ENCODE measurements at regions not wholly inside any gene's neighbourhood (a gene's known extent, or its start where the extent isn't known, plus 50 kb on each side); places are given as distances from the start of the nearest gene placed in this dataset.

DNA sequence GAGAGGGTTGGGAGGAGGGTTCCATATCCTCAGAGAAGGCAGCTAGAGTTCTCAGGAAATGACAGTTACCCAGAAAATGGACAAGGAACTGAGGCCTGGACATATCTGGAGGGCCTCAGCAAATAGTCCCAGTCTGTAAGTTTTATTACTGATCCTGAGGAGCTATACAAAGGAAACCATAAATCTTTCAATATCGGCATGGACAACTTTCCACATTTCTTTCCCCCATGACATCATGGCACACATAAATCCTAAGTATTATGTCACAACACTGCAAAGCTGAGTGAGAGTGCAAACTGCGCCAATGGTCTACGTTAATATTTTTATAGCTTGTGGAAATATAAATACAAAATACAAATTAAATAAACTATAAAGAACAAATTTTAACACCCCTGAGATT, 1356.2 kb upstream of the C9orf72 start:
- H3K27me3 ChIP-seq (replicated peaks; ENCODE audit: control insufficient read depth, insufficient read depth, low read length) = no peaks in the 10 kb centered on the region
- H3K4me3 Mint-ChIP-seq (ENCODE audit: unreplicated experiment) = no peak overlapping the region
- H3K9me3 Mint-ChIP-seq (ENCODE audit: unreplicated experiment) = no peaks in the 10 kb centered on the region
- H3K36me3 ChIP-seq (ENCODE audit: control insufficient read depth, insufficient read depth, low read length) = no peaks in the 10 kb centered on the region
- H3K9me3 ChIP-seq = no peaks in the 10 kb centered on the region
- no TSS peak for BruUV-seq (replicated peaks)
- H3K4me1 Mint-ChIP-seq (ENCODE audit: low read depth, unreplicated experiment) = no peaks in the 10 kb centered on the region
- no peaks in the 10 kb centered on the region for H3K27me3 Mint-ChIP-seq (ENCODE audit: insufficient read depth, unreplicated experiment)
- H3K36me3 Mint-ChIP-seq (ENCODE audit: insufficient read depth, unreplicated experiment) = no peaks in the 10 kb centered on the region
- no peak overlapping the region for H3K27ac Mint-ChIP-seq (ENCODE audit: unreplicated experiment)
- CTCF ChIA-PET = no interaction called here
- DNase-seq = no peak
- intact Hi-C loops (cut with micrococcal nuclease; ENCODE audit: unreplicated experiment) = no loop called here
- POLR2A ChIA-PET = no interaction called here
- H3K4me3 ChIP-seq (ENCODE audit: low read depth, low read length) = no peak overlapping the region
- TF ChIP-seq, protein P1, sequence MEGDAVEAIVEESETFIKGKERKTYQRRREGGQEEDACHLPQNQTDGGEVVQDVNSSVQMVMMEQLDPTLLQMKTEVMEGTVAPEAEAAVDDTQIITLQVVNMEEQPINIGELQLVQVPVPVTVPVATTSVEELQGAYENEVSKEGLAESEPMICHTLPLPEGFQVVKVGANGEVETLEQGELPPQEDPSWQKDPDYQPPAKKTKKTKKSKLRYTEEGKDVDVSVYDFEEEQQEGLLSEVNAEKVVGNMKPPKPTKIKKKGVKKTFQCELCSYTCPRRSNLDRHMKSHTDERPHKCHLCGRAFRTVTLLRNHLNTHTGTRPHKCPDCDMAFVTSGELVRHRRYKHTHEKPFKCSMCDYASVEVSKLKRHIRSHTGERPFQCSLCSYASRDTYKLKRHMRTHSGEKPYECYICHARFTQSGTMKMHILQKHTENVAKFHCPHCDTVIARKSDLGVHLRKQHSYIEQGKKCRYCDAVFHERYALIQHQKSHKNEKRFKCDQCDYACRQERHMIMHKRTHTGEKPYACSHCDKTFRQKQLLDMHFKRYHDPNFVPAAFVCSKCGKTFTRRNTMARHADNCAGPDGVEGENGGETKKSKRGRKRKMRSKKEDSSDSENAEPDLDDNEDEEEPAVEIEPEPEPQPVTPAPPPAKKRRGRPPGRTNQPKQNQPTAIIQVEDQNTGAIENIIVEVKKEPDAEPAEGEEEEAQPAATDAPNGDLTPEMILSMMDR (IDR thresholded peaks at IDR 0.05; ENCODE audit: insufficient read depth in 1 of 2, low read depth in 1 of 2, low read length in 1 of 2, severe bottlenecking in 1 of 2, unreplicated experiment in 1 of 2) = no peak
- H3K4me1 ChIP-seq = no peaks in the 10 kb centered on the region

DNA sequence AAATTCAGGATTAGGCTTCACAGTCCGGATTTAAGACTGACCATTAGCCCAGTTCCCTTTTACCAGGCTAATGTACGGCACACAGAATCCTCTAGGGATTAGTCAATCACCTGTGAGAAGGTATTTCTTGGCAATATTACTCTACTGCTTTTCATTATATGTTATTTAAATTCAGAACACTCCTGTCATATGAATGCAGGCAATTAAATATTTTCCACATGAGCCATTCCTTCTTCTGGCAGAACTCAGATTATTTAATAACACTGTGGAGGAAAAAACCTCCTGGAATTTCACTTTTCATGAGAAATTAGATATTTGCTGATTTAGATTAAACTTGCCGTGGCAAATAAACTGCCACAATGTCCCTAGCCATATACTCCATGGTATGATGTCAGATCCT, 1357.5 kb upstream of the C9orf72 start:
- H3K36me3 ChIP-seq (ENCODE audit: control insufficient read depth, insufficient read depth, low read length) = no peaks in the 10 kb centered on the region
- POLR2A ChIA-PET = no interaction called here
- no peak overlapping the region for H3K4me3 ChIP-seq (ENCODE audit: low read depth, low read length)
- H3K9me3 Mint-ChIP-seq (ENCODE audit: unreplicated experiment) = no peaks in the 10 kb centered on the region
- H3K4me1 Mint-ChIP-seq (ENCODE audit: low read depth, unreplicated experiment) = no peaks in the 10 kb centered on the region
- no peaks in the 10 kb centered on the region for H3K4me1 ChIP-seq
- intact Hi-C loops (cut with micrococcal nuclease; ENCODE audit: unreplicated experiment) = no loop called here
- no peaks in the 10 kb centered on the region for H3K27me3 Mint-ChIP-seq (ENCODE audit: insufficient read depth, unreplicated experiment)
- no peaks in the 10 kb centered on the region for H3K36me3 Mint-ChIP-seq (ENCODE audit: insufficient read depth, unreplicated experiment)
- no peaks in the 10 kb centered on the region for H3K9me3 ChIP-seq
- H3K27ac Mint-ChIP-seq (ENCODE audit: unreplicated experiment) = no peak overlapping the region
- no peak overlapping the region for H3K4me3 Mint-ChIP-seq (ENCODE audit: unreplicated experiment)
- BruUV-seq (replicated peaks) = no TSS peak
- TF ChIP-seq, protein P1 (IDR thresholded peaks at IDR 0.05; ENCODE audit: insufficient read depth in 1 of 2, low read depth in 1 of 2, low read length in 1 of 2, severe bottlenecking in 1 of 2, unreplicated experiment in 1 of 2) = no peak
- DNase-seq = no peak
- CTCF ChIA-PET = no interaction called here
- H3K27me3 ChIP-seq (replicated peaks; ENCODE audit: control insufficient read depth, insufficient read depth, low read length) = no peaks in the 10 kb centered on the region

- POLR2A ChIA-PET = no interaction called here
- no peaks in the 10 kb centered on the region for H3K4me1 ChIP-seq
- no peak overlapping the region for H3K27ac Mint-ChIP-seq (ENCODE audit: unreplicated experiment)
- H3K4me1 Mint-ChIP-seq (ENCODE audit: low read depth, unreplicated experiment) = no peaks in the 10 kb centered on the region
- H3K36me3 ChIP-seq (ENCODE audit: control insufficient read depth, insufficient read depth, low read length) = no peaks in the 10 kb centered on the region
- H3K4me3 Mint-ChIP-seq (ENCODE audit: unreplicated experiment) = no peak overlapping the region
- DNase-seq = no peak
- H3K9me3 ChIP-seq = no peaks in the 10 kb centered on the region
- no peak overlapping the region for H3K4me3 ChIP-seq (ENCODE audit: low read depth, low read length)
- intact Hi-C loops (cut with micrococcal nuclease; ENCODE audit: unreplicated experiment) = no loop called here
- no peaks in the 10 kb centered on the region for H3K9me3 Mint-ChIP-seq (ENCODE audit: unreplicated experiment)
- CTCF ChIA-PET = no interaction called here
- no peaks in the 10 kb centered on the region for H3K27me3 Mint-ChIP-seq (ENCODE audit: insufficient read depth, unreplicated experiment)
- TF ChIP-seq, protein P1 (IDR thresholded peaks at IDR 0.05; ENCODE audit: insufficient read depth in 1 of 2, low read depth in 1 of 2, low read length in 1 of 2, severe bottlenecking in 1 of 2, unreplicated experiment in 1 of 2) = no peak
- H3K36me3 Mint-ChIP-seq (ENCODE audit: insufficient read depth, unreplicated experiment) = no peaks in the 10 kb centered on the region
- no TSS peak for BruUV-seq (replicated peaks)
- no peaks in the 10 kb centered on the region for H3K27me3 ChIP-seq (replicated peaks; ENCODE audit: control insufficient read depth, insufficient read depth, low read length)
Measured at GRCh38 chr9:28934111-28934510, 1360.8 kb upstream of the C9orf72 start.
